Central memory CD8-positive, alpha-beta T cell (primary cell): ENCODE measurements at regions not wholly inside any gene's neighbourhood (a gene's known extent, or its start where the extent isn't known, plus 50 kb on each side); places are given as distances from the start of the nearest gene placed in this dataset.

Experiments
- ATAC-seq: fragments of 150-1000 bp; cut with Tn5 transposase; replicated peaks from 2 replicates; pipeline ENCODE4 v1.10.0; 2022; ENCODE audit warnings: mild to moderate bottlenecking, moderate FRiP score, moderate number of reproducible peaks; ENCODE audit not compliant: poor library complexity, severe bottlenecking; ENCODE audit errors: extremely low read depth
- DNase-seq, 2 donors: peaks; one replicate each; pipeline ENCODE4 v3.0.0; 2021; ENCODE audit warnings: low spot score in 2 of 2
- H3K27ac Mint-ChIP-seq: one replicate; pipeline ENCODE4 v1.8.0; 2022; ENCODE audit warnings: low read depth, mild to moderate bottlenecking, moderate library complexity, mixed read lengths
- H3K27me3 Mint-ChIP-seq: one replicate; pipeline ENCODE4 v1.8.0; 2022; ENCODE audit warnings: mixed read lengths
- H3K36me3 Mint-ChIP-seq: one replicate; pipeline ENCODE4 v1.8.0; 2022; ENCODE audit warnings: mild to moderate bottlenecking, moderate library complexity, mixed read lengths; ENCODE audit not compliant: insufficient read depth
- H3K4me1 Mint-ChIP-seq: one replicate; pipeline ENCODE4 v1.8.0; 2022; ENCODE audit warnings: mixed read lengths
- H3K4me3 Mint-ChIP-seq: one replicate; pipeline ENCODE4 v1.8.0; 2022; ENCODE audit warnings: mild to moderate bottlenecking, moderate library complexity, mixed read lengths
- H3K9me3 Mint-ChIP-seq: one replicate; pipeline ENCODE4 v1.8.0; 2022; ENCODE audit warnings: mixed read lengths

DNA sequence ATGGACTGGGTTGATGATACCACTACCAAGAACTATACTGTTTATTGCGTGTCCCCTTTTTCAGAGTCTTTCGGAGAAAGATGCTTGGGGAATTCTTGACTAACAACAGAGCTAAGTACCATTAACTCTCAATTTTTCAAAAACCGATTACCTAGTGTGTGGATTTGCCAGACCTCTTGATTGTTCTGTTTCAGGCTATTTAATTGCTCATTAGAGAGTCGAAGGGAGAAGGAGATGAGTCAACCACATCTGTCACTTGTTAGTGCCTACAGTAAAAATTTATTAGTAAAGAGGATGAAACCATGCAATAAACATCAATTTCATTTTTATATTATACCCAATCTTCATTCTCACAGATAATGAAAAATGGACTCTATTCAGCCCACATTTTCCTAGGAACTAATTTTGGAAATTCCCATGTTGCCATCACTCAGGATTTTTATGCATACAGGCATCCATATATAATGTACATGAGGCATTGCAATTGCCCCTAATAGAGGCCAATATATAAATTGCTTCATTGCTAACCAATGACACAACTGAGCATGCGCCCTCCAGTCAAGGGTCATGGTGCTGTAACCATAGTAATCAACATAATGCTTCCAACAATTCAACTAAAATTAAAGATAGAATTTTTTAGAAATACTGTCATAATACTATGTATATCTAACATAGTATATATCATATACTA is 541.7 kb downstream of the TBL1XR1 start:
- Mint-ChIP-seq H3K9me3 (peaks cover 18% of the 10 kb centered on the region), H3K4me1 (no peaks in the 10 kb centered on the region), H3K27ac (no peak overlapping the region), H3K4me3 (no peak overlapping the region), H3K36me3 (no peaks in the 10 kb centered on the region), H3K27me3 (no peaks in the 10 kb centered on the region)
- ATAC-seq (no peak), DNase-seq (no peak)

DNA sequence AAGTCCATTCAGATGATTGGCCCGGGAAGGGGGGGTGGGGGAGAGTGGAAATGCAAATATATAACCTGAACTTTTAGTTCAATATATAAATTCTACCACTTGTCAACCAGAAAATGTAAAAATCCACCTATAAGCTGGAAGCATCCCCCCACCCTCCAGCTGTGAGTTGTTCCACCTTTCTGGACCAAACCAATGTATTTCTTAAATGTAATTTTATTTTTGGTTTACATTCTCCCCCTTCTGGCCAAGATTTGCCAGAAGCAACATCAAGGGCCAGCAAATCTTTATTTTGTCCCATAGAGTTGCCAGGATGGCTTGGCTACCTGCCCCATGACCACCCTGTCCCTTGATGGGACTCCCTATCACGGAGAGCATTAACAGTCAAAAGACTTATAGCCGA is 545.7 kb downstream of the TBL1XR1 start:
- Mint-ChIP-seq H3K27me3 (no peaks in the 10 kb centered on the region), H3K9me3 (peaks cover 17% of the 10 kb centered on the region), H3K27ac (no peak overlapping the region), H3K36me3 (no peaks in the 10 kb centered on the region), H3K4me3 (no peak overlapping the region), H3K4me1 (no peaks in the 10 kb centered on the region)
- ATAC-seq (no peak), DNase-seq (no peak)

DNA sequence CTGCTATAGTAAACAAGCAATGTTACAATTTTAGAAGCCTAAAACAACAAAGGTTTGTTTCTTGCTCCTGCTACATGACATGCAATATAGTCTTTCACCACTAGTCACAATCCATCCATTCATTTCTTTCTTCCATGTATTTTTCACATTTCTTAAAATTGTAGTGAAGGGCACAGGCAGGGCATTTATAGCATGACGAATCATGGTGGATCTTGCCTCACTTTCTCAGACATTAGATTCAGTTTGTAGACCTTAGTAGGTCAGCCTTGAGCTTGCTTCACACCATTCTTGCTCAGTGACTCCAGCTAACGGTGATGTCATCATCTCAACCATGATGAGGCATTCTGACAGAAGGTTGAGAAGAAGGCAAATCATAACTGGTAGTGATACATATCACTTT is 546.8 kb downstream of the TBL1XR1 start:
- DNase-seq (no peak), ATAC-seq (no peak)
- Mint-ChIP-seq H3K27ac (no peak overlapping the region), H3K4me3 (no peak overlapping the region), H3K9me3 (peaks cover 12% of the 10 kb centered on the region), H3K4me1 (no peaks in the 10 kb centered on the region), H3K27me3 (no peaks in the 10 kb centered on the region), H3K36me3 (no peaks in the 10 kb centered on the region)

DNA sequence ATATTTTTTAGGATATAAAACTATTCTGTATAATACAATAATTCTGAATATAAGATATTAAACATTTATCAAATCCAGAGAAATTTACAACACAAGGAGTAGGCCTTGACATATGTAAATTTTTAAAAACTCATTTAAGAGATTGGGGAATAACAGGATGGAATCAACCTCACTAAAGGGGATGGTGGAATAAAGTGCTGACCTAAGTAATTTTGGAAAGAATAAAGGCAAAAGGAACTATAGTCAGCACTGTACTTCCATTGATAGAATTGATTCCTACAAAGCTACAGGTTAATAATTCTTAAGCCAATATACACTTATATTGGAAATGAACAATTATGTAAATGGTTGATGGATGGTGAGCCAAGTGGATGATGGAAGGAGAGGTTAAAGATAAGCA is 549.3 kb downstream of the TBL1XR1 start:
- DNase-seq (no peak), ATAC-seq (no peak)
- H3K27ac Mint-ChIP-seq = no peak overlapping the region
- no peaks in the 10 kb centered on the region for H3K4me1 Mint-ChIP-seq
- H3K27me3 Mint-ChIP-seq = no peaks in the 10 kb centered on the region
- peaks cover 6% of the 10 kb centered on the region for H3K9me3 Mint-ChIP-seq
- no peak overlapping the region for H3K4me3 Mint-ChIP-seq
- no peaks in the 10 kb centered on the region for H3K36me3 Mint-ChIP-seq

DNA sequence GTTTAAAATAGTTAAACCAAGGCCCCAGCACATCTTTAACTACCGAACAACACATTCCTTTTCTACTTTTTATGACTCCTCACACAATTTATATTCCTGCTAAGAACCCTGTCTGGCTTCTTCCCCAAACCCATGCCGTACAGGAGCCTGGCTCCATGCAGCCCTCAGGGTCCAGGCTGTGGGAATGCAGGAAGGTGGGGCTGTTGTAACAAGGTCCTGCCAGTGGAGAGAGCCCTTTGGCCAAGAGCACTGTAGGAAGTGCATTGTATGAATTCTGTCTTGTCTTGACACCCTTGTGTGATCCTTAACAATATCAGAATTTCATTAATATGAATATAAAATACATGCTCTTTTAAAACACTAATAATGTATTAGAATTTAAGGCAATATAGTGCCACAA is 563.8 kb downstream of the TBL1XR1 start:
- no peak overlapping the region for H3K27ac Mint-ChIP-seq
- no peaks in the 10 kb centered on the region for H3K4me1 Mint-ChIP-seq
- no peak overlapping the region for H3K4me3 Mint-ChIP-seq
- no peaks in the 10 kb centered on the region for H3K9me3 Mint-ChIP-seq
- H3K36me3 Mint-ChIP-seq = no peaks in the 10 kb centered on the region
- DNase-seq (no peak), ATAC-seq (no peak)
- H3K27me3 Mint-ChIP-seq = no peaks in the 10 kb centered on the region

DNA sequence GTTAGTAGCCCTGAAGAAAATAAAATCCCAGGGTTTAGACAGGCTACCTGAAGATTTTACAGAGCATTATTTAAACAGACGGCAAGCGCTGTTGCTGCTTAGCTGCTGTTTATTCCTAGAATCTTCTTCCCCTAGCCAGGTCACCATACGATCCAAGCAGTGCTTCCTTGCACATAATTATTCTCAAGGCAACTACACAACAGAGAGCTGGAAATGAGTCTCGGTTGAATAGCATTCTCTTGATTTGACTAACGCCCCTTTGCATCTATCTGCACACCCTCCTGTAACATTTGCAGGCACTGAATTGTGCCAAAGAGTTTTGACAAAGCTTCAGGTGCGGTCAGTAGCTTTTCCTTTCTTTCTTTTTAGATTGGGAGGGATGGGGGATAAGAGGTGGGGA is 564.4 kb downstream of the TBL1XR1 start:
- H3K4me1 Mint-ChIP-seq = no peaks in the 10 kb centered on the region
- H3K27ac Mint-ChIP-seq = no peak overlapping the region
- H3K4me3 Mint-ChIP-seq = no peak overlapping the region
- no peaks in the 10 kb centered on the region for H3K9me3 Mint-ChIP-seq
- no peaks in the 10 kb centered on the region for H3K27me3 Mint-ChIP-seq
- ATAC-seq (no peak), DNase-seq (no peak)
- H3K36me3 Mint-ChIP-seq = no peaks in the 10 kb centered on the region

DNA sequence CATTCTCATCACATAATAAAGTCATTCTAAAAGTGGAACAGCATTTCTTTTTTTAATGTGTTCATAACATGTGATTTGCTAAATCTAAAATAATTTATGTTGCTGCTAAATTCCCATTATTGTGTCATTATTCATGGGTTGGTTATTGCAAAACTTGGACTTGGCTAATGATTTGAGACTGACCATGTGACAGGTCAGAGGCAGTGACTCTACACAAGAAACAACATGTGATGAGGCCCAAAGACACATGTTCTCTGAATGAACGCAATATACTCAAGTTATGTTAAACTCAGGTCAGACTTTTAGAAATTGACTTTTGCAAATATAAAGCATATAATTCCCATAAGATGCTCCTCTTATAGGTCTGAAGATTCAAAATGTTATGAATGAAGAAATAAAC is 566.1 kb downstream of the TBL1XR1 start:
- Mint-ChIP-seq H3K4me3 (no peak overlapping the region), H3K27me3 (no peaks in the 10 kb centered on the region), H3K9me3 (no peaks in the 10 kb centered on the region), H3K4me1 (no peaks in the 10 kb centered on the region), H3K36me3 (no peaks in the 10 kb centered on the region), H3K27ac (no peak overlapping the region)
- DNase-seq (no peak), ATAC-seq (no peak)

DNA sequence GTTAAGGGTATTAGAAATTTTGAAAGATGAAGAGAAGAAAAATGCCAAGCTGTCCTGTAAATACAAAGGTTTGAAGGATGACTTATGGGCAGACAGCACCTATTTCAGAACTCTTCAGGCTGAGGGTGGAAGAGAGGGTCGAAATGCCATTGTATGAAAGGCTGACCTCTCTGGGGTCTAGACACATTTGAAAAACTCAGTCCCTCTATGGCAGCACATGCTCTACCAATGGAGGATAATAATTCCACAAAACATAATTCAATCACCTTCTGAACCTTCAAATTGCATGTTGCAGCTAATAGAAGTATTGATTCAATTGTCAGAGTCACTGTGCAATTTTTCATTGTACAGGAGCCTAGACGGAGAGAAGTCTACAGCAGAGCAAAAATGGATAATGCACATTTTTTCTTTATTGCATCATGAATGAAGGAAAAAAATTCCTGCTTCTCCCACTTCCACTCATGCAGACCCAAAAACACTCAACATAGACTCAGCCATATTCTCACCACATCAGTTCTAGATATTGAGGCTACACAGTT is 569.1 kb downstream of the TBL1XR1 start:
- H3K36me3 Mint-ChIP-seq = no peaks in the 10 kb centered on the region
- H3K27ac Mint-ChIP-seq = no peak overlapping the region
- DNase-seq (no peak), ATAC-seq (no peak)
- H3K4me1 Mint-ChIP-seq = no peaks in the 10 kb centered on the region
- H3K9me3 Mint-ChIP-seq = no peaks in the 10 kb centered on the region
- H3K27me3 Mint-ChIP-seq = no peaks in the 10 kb centered on the region
- no peak overlapping the region for H3K4me3 Mint-ChIP-seq

DNA sequence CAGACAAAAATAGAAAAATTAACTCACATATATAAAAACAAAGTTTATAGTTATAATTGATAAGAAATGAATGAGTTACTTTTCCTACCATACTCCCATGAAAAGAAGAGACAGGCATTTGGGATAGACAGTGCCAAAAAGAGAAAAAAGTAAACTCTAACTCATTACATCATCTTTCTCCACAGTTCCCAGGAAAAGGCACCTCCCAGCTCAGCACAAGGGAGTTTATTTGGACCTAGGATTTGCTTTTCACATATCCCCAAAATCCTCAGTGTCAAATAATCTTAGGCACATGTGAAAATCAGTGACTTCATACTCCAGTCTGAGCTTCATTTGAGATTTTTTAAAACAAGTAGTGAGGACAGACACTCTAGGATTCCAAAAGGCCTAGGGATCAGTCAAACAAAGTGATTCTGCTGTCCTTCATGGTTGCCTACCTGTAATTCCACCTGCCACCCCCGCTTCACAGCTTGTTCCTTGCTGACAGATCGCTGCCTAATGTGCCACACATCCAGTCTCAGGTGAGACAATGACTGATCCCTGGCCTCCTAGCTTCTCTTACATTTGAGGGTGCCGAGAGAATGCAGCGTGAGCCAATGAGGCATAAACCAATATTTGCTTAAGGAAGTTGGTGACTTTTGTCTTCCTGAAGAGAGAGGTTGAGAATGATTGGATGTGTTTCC is 573.7 kb downstream of the TBL1XR1 start:
- H3K4me1 Mint-ChIP-seq = no peaks in the 10 kb centered on the region
- ATAC-seq (no peak), DNase-seq (no peak)
- no peak overlapping the region for H3K4me3 Mint-ChIP-seq
- no peaks in the 10 kb centered on the region for H3K27me3 Mint-ChIP-seq
- no peak overlapping the region for H3K27ac Mint-ChIP-seq
- H3K9me3 Mint-ChIP-seq = no peaks in the 10 kb centered on the region
- H3K36me3 Mint-ChIP-seq = no peaks in the 10 kb centered on the region

DNA sequence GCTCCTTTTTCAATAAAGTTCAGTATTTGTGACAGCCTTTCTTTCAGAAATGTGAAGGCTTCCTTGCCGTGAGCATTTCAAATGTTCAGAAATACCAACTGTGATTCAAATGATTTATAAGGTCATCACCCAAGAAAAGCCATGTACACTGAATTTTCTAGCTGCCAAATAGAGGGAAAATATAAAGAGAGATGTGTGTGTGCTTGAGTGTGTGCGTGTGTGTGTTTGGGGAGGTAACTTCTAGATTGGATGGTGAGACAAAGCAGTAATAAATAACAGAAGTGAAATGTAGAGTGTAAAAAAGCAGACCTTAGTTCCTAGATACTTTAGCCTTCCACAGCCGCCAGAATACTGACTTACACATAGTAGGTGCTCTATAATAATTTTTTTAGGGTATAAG is 577.4 kb downstream of the TBL1XR1 start:
- Mint-ChIP-seq H3K4me3 (no peak overlapping the region), H3K27ac (no peak overlapping the region), H3K36me3 (no peaks in the 10 kb centered on the region), H3K27me3 (no peaks in the 10 kb centered on the region), H3K9me3 (no peaks in the 10 kb centered on the region), H3K4me1 (no peaks in the 10 kb centered on the region)
- ATAC-seq = no peak
- DNase-seq = no peak

DNA sequence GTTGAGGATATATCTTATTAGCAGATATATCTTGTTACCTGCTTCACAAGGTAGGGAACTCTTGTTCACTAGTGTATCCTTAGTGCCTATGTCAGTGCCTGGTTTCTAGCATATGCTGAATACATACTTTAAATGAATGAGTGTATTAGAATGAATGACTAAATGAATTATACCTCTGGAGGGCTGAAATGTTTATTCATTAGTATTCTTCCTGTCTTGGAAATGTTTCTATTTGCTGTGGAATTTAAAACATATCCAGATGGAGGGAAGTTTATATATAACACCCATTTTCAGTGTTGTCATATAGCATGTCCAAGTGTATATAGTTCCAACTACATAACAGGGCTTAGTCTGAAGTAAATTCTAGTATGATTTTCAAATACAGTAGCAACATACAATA is 581.5 kb downstream of the TBL1XR1 start:
- H3K27me3 Mint-ChIP-seq = no peaks in the 10 kb centered on the region
- no peak overlapping the region for H3K4me3 Mint-ChIP-seq
- no peaks in the 10 kb centered on the region for H3K9me3 Mint-ChIP-seq
- peaks cover 1% of the 10 kb centered on the region for H3K36me3 Mint-ChIP-seq
- no peaks in the 10 kb centered on the region for H3K4me1 Mint-ChIP-seq
- DNase-seq (no peak), ATAC-seq (no peak)
- H3K27ac Mint-ChIP-seq = no peak overlapping the region

DNA sequence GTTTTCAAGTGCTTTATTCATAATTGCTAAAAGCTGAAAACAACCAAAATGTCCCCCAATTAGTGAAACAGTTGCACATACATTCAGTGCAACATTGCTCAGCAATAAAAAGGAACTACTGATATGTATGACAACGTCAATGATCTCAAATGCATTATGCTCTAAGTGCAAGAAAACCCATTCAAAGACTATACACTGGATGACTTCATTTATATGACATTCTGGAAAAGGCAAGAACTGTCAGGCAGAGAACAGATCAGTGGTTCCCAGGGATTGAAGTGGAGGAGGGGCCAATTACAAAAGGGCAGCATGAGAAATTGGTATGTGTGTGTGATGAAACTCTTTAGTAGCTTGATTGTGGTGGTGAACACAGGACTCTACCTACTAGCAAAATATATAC is 585.6 kb downstream of the TBL1XR1 start:
- H3K27ac Mint-ChIP-seq = no peak overlapping the region
- ATAC-seq = no peak
- H3K4me3 Mint-ChIP-seq = no peak overlapping the region
- peaks cover 12% of the 10 kb centered on the region for H3K9me3 Mint-ChIP-seq
- DNase-seq = no peak
- peaks cover 1% of the 10 kb centered on the region for H3K36me3 Mint-ChIP-seq
- no peaks in the 10 kb centered on the region for H3K4me1 Mint-ChIP-seq
- H3K27me3 Mint-ChIP-seq = no peaks in the 10 kb centered on the region

DNA sequence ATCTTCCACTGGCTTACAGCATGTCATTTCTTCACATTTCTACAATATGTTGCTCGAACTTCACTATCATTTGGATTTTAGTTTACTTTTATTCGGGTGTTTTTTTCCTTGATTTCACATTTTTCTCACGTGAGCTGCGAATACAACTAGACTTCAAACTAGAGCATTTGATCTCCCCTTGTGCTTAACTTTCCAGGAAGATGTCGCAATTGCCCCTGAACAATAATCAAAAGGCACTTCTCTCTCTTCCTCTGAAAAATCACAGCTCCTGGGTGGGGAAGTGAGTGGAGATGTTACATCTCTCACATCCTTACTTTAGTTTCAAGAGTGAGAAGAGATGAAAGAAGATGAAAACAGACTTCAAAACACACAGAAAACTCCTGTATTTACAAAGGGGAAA is 587.9 kb downstream of the TBL1XR1 start:
- H3K27ac Mint-ChIP-seq = no peak overlapping the region
- no peaks in the 10 kb centered on the region for H3K27me3 Mint-ChIP-seq
- peaks cover 1% of the 10 kb centered on the region for H3K36me3 Mint-ChIP-seq
- H3K4me3 Mint-ChIP-seq = no peak overlapping the region
- DNase-seq = no peak
- H3K4me1 Mint-ChIP-seq = no peaks in the 10 kb centered on the region
- no peak for ATAC-seq
- peaks cover 12% of the 10 kb centered on the region for H3K9me3 Mint-ChIP-seq
